GM12878 (cell line): ENCODE measurements at regions not wholly inside any gene's neighbourhood (a gene's known extent, or its start where the extent isn't known, plus 50 kb on each side); places are given as distances from the start of the nearest gene placed in this dataset.

ENCODE experiments used
- ATAC-seq: fragments of 200-7000 bp; cut with Tn5 transposase; 3 replicates; pipeline ENCODE4 v1.9.1; 2020; ENCODE audit warnings: mild to moderate bottlenecking, moderate library complexity
- BruUV-seq: library from RNA; stranded (reverse); fragments of 400-500 nt; replicated peaks from 2 replicates; lab custom pipeline; 2021; lab: Mats Ljungman, UMichigan
- CTCF ChIA-PET: fragments of 300-600 bp; sonication (Branson Sonifier 250); formaldehyde crosslinking; extraction: SDS; loops from one replicate; lab custom pipeline; 2021; ENCODE audit warnings: inconsistent platforms; lab: Yijun Ruan, JAX
- POLR2A ChIA-PET: fragments of 350-600 bp; formaldehyde crosslinking; extraction: SDS; loops from one replicate; lab custom pipeline; 2021; ENCODE audit warnings: inconsistent platforms; lab: Charles Lee
- RAD21 ChIA-PET: fragments of 300-600 bp; sonication (Branson Sonifier 250); formaldehyde crosslinking; loops from one replicate; lab custom pipeline; 2023; ENCODE audit warnings: antibody characterized with exemption; ENCODE audit not compliant: unreplicated experiment; lab: Charles Lee
- SMC1A ChIA-PET: fragments of 300-600 bp; sonication (Branson Sonifier 250); formaldehyde crosslinking; loops from one replicate; lab custom pipeline; 2023; ENCODE audit not compliant: unreplicated experiment, uncharacterized antibody; lab: Charles Lee
- DNase-seq: peaks from one replicate; pipeline ENCODE4 v3.0.0-alpha.2; 2011; ENCODE audit warnings: low read depth, low spot score
- FAIRE-seq: peaks from 3 replicates; lab custom pipeline; 2011; peaks lifted over from hg19 to GRCh38; lab: Jason Lieb, UNC
- H2AFZ ChIP-seq: 2 replicates; pipeline ENCODE4 v1.6.0; 2011; ENCODE audit warnings: low read depth, low read length, control low read depth; ENCODE audit not compliant: control insufficient read depth
- H3K27ac ChIP-seq: 2 replicates; pipeline ENCODE4 v1.5.1; 2011; ENCODE audit warnings: control low read depth; ENCODE audit not compliant: control insufficient read depth, insufficient read depth
- H3K27me3 ChIP-seq, 2 experiments: replicated peaks in 1 of 2; 2 replicates each; pipeline versions ENCODE4 v1.6.0 to v1.6.1; 2011; ENCODE audit warnings: low read length in 1 of 2; ENCODE audit not compliant: control insufficient read depth in 2 of 2, insufficient read depth in 2 of 2
- H3K36me3 ChIP-seq, 2 experiments: 2 replicates each; pipeline ENCODE4 v1.5.1; 2011; ENCODE audit warnings: low read length in 1 of 2; ENCODE audit not compliant: control insufficient read depth in 2 of 2, insufficient read depth in 2 of 2
- H3K4me1 ChIP-seq: 2 replicates; pipeline ENCODE4 v1.6.1; 2011; ENCODE audit warnings: mild to moderate bottlenecking, low read length, moderate library complexity, mixed read lengths; ENCODE audit not compliant: control insufficient read depth, insufficient read depth
- H3K4me2 ChIP-seq: 2 replicates; pipeline ENCODE4 v1.6.0; 2011; ENCODE audit warnings: control low read depth; ENCODE audit not compliant: control insufficient read depth, insufficient read depth
- H3K4me3 ChIP-seq: fragments of 200-600 bp; sonication (generic); 2 replicates; pipeline ENCODE4 v1.5.1; 2016
- H3K79me2 ChIP-seq: 2 replicates; pipeline ENCODE4 v1.6.0; 2011; ENCODE audit warnings: low read length; ENCODE audit not compliant: control insufficient read depth, insufficient read depth
- H3K9ac ChIP-seq: 2 replicates; pipeline ENCODE4 v1.8.0; 2011; ENCODE audit warnings: low read length, control low read depth, mixed read lengths; ENCODE audit not compliant: control insufficient read depth, insufficient read depth
- H3K9me3 ChIP-seq: replicated peaks from 3 replicates; pipeline ENCODE4 v1.5.1; 2011; ENCODE audit warnings: mild to moderate bottlenecking, low read length; ENCODE audit not compliant: control insufficient read depth, insufficient read depth
- H4K20me1 ChIP-seq: 2 replicates; pipeline ENCODE4 v1.6.0; 2011; ENCODE audit not compliant: control insufficient read depth, insufficient read depth
- BCL3 ChIP-seq: IDR thresholded peaks from 2 replicates; pipeline ENCODE4 v1.6.1; 2011; ENCODE audit warnings: borderline replicate concordance, low read depth, mild to moderate bottlenecking, moderate library complexity, low read length; ENCODE audit not compliant: insufficient read depth, poor library complexity, severe bottlenecking
- BCLAF1 ChIP-seq: fragments of 450-650 bp; IDR thresholded peaks from 2 replicates; pipeline ENCODE4 v1.6.1; 2017; ENCODE audit warnings: antibody characterized with exemption, mild to moderate bottlenecking, moderate library complexity
- EED ChIP-seq: sonication (generic); IDR thresholded peaks from 2 replicates; pipeline ENCODE4 v1.6.1; 2016; ENCODE audit warnings: antibody characterized with exemption, low read depth
- HCFC1 ChIP-seq: fragments of 150-350 bp; IDR thresholded peaks from 2 replicates; pipeline ENCODE4 v1.6.1; 2014; ENCODE audit warnings: low read length
- HDAC2 ChIP-seq: fragments of 200-600 bp; sonication (generic); IDR thresholded peaks from 2 replicates; pipeline ENCODE4 v1.6.1; 2017
- HSF1 ChIP-seq: fragments of 150-350 bp; IDR thresholded peaks from 2 replicates; pipeline ENCODE4 v1.6.1; 2014; ENCODE audit warnings: mild to moderate bottlenecking, low read depth, low read length
- IRF3 ChIP-seq: fragments of 450-650 bp; IDR thresholded peaks from 2 replicates; pipeline ENCODE4 v1.6.1; 2014; ENCODE audit warnings: mild to moderate bottlenecking
- KAT2A ChIP-seq: conservative IDR thresholded peaks from 2 replicates; pipeline ENCODE4 v1.6.1; 2011; ENCODE audit warnings: low read depth, low read length; ENCODE audit not compliant: control insufficient read depth
- MEF2B ChIP-seq: fragments of 450-650 bp; IDR thresholded peaks from 2 replicates; pipeline ENCODE4 v1.6.1; 2018; ENCODE audit warnings: mild to moderate bottlenecking, moderate library complexity; ENCODE audit not compliant: partially characterized antibody, poor library complexity, severe bottlenecking
- MYC ChIP-seq: IDR thresholded peaks from 2 replicates; pipeline ENCODE4 v1.6.1; 2011; ENCODE audit warnings: mild to moderate bottlenecking, low read length, moderate library complexity, inconsistent platforms; ENCODE audit not compliant: insufficient read depth, insufficient replicate concordance, insufficient read length, severe bottlenecking
- NR2C1 ChIP-seq: fragments of 450-650 bp; IDR thresholded peaks from 2 replicates; pipeline ENCODE4 v1.6.1; 2017; ENCODE audit warnings: antibody characterized with exemption, mild to moderate bottlenecking, moderate library complexity
- RBBP5 ChIP-seq: fragments of 200-600 bp; sonication (generic); conservative IDR thresholded peaks from 2 replicates; pipeline ENCODE4 v1.6.1; 2016
- STAT1 ChIP-seq: fragments of 450-650 bp; conservative IDR thresholded peaks from 2 replicates; pipeline ENCODE4 v1.6.1; 2014; ENCODE audit warnings: antibody characterized with exemption, mild to moderate bottlenecking
- STAT3 ChIP-seq: IDR thresholded peaks from 2 replicates; pipeline ENCODE4 v1.6.1; 2011; ENCODE audit warnings: low read depth, low read length, improper control_type of control experiment
- ZNF384 ChIP-seq: IDR thresholded peaks from 2 replicates; pipeline ENCODE4 v1.6.1; 2012; ENCODE audit warnings: low read depth, mild to moderate bottlenecking, low read length, improper control_type of control experiment, borderline replicate concordance
- WGBS: methylation state at CpG from one replicate; pipeline ENCODE4 v1.1.6; 2016; ENCODE audit warnings: low lambda C conversion rate; ENCODE audit not compliant: insufficient replicate concordance, insufficient coverage; ENCODE audit errors: missing lambda C conversion rate; 5-methylcytosine and 5-hydroxymethylcytosine counted together
- in situ Hi-C: fragments of 300-500 bp; cut with MboI; formaldehyde crosslinking; loops from 9 replicates; pipeline ENCODE4 v1.14.3; 2018; ENCODE audit warnings: mixed read lengths
- intact Hi-C: fragments of 100-400 bp; cut with micrococcal nuclease; formaldehyde crosslinking; loops from one replicate; pipeline ENCODE4 v1.14.2; 2022; ENCODE audit not compliant: unreplicated experiment
- TF ChIP-seq, protein P1 (sequence below): IDR thresholded peaks from 2 replicates; pipeline ENCODE4 v1.6.1; 2012; ENCODE audit warnings: low read depth, low read length, improper control_type of control experiment

DNA sequence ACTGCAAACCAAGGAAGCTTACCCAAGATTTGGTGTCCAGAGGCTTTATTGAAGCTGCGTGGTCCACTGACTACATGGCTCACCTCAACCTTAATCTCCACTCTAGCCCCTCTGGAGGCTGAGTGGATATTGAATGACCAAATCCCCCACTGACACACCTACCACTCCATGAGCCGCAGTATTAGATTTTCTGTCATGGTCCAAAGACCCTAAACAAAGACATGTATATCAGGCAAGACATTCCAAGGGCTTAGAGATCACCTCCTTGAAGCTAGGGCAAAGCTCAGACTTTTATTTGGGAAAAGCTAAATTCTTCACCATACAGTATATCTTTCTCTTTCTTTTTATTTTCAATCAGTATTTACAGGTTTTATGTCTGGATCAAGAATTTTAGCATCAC lies 346.2 kb upstream of the CTNND2 start (continued):
- TF ChIP-seq HSF1 (no peak), HCFC1 (no peak)

GRCh38 chr5:12248831-12249230 lies 344.6 kb upstream of the CTNND2 start:
- H3K27ac ChIP-seq, result no peak overlapping the region
- no peak overlapping the region for H2AFZ ChIP-seq
- H4K20me1 ChIP-seq, result no peaks in the 10 kb centered on the region
- SMC1A ChIA-PET, result no interaction called here
- RAD21 ChIA-PET, result no interaction called here
- H3K36me3 ChIP-seq, result no peaks in the 10 kb centered on the region
- no peaks in the 10 kb centered on the region for H3K9me3 ChIP-seq
- no peaks in the 10 kb centered on the region for H3K79me2 ChIP-seq
- POLR2A ChIA-PET, result no interaction called here
- whole genome bisulfite sequencing, result 14% methylated on average over 3 of the region's 3 CpGs
- no peak overlapping the region for H3K4me2 ChIP-seq
- intact Hi-C loops, result no loop called here
- DNase-seq, result no peak
- no peak for ATAC-seq
- H3K4me1 ChIP-seq, result no peaks in the 10 kb centered on the region
- BruUV-seq, result no TSS peak
- H3K27me3 ChIP-seq, result no peaks in the 10 kb centered on the region
- TF ChIP-seq NR2C1 (no peak), ZNF384 (no peak), KAT2A (no peak), MEF2B (no peak), MYC (no peak), RBBP5 (no peak), STAT1 (no peak), HDAC2 (no peak), STAT3 (no peak), BCLAF1 (no peak), BCL3 (no peak), EED (no peak), IRF3 (no peak)
- TF ChIP-seq, protein P1, sequence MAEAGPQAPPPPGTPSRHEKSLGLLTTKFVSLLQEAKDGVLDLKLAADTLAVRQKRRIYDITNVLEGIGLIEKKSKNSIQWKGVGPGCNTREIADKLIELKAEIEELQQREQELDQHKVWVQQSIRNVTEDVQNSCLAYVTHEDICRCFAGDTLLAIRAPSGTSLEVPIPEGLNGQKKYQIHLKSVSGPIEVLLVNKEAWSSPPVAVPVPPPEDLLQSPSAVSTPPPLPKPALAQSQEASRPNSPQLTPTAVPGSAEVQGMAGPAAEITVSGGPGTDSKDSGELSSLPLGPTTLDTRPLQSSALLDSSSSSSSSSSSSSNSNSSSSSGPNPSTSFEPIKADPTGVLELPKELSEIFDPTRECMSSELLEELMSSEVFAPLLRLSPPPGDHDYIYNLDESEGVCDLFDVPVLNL, result no peak
- TF ChIP-seq, all 136 proteins: peak for 0
- in situ Hi-C loops, result no loop called here
- no peak overlapping the region for H3K9ac ChIP-seq
- H3K4me3 ChIP-seq, result no peak overlapping the region
- no peak for FAIRE-seq
- CTCF ChIA-PET, result no interaction called here
